Rectal smooth muscle tissue (tissue), 1 donor: ENCODE measurements at regions not wholly inside any gene's neighbourhood (a gene's known extent, or its start where the extent isn't known, plus 50 kb on each side); places are given as distances from the start of the nearest gene placed in this dataset.

Experiments used
- H3K27ac ChIP-seq: one replicate; pipeline ENCODE4 v1.7.0; 2013; ENCODE audit warnings: low read depth, low read length, inconsistent platforms
- H3K27me3 ChIP-seq: one replicate; pipeline ENCODE4 v1.7.0; 2013; ENCODE audit warnings: low read length; ENCODE audit not compliant: control insufficient read depth, insufficient read depth
- H3K36me3 ChIP-seq: one replicate; pipeline ENCODE4 v1.7.0; 2013; ENCODE audit warnings: low read length; ENCODE audit not compliant: control insufficient read depth, insufficient read depth
- H3K4me1 ChIP-seq: one replicate; pipeline ENCODE4 v1.7.0; 2013; ENCODE audit warnings: low read length; ENCODE audit not compliant: control insufficient read depth, insufficient read depth
- H3K4me3 ChIP-seq: one replicate; pipeline ENCODE4 v1.7.0; 2013; ENCODE audit warnings: low read length
- H3K9ac ChIP-seq: one replicate; pipeline ENCODE4 v1.7.0; 2013; ENCODE audit warnings: low read length

- Histone ChIP-seq H3K9ac (no peak overlapping the region), H3K36me3 (no peaks in the 10 kb centered on the region), H3K4me1 (no peaks in the 10 kb centered on the region), H3K4me3 (no peak overlapping the region), H3K27ac (no peak overlapping the region), H3K27me3 (no peaks in the 10 kb centered on the region)
Observed at GRCh38 chr10:125216861-125217260, 56.5 kb upstream of the CTBP2 start.

- Histone ChIP-seq H3K27ac (no peak overlapping the region), H3K4me1 (no peaks in the 10 kb centered on the region), H3K9ac (no peak overlapping the region), H3K36me3 (no peaks in the 10 kb centered on the region), H3K27me3 (no peaks in the 10 kb centered on the region), H3K4me3 (no peak overlapping the region)
Observed at GRCh38 chr10:125216309-125216708, 55.9 kb upstream of the CTBP2 start.

DNA sequence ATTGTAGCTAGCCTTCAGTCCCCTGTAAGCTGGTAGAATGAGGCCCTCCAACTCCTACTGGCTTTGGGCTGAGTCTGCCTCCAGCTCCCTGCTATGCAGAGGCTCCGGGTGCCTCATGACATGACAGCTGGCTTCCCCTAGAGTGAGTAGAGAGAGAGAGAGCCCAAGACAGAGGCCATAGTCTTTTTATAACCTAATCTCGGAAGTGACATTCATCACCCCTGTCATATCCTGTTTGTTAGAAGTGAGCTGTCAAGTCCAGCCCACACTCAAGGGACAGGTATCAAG is 53.9 kb upstream of the CTBP2 start:
- no peaks in the 10 kb centered on the region for H3K27me3 ChIP-seq
- H3K4me3 ChIP-seq: no peak overlapping the region
- no peak overlapping the region for H3K27ac ChIP-seq

DNA sequence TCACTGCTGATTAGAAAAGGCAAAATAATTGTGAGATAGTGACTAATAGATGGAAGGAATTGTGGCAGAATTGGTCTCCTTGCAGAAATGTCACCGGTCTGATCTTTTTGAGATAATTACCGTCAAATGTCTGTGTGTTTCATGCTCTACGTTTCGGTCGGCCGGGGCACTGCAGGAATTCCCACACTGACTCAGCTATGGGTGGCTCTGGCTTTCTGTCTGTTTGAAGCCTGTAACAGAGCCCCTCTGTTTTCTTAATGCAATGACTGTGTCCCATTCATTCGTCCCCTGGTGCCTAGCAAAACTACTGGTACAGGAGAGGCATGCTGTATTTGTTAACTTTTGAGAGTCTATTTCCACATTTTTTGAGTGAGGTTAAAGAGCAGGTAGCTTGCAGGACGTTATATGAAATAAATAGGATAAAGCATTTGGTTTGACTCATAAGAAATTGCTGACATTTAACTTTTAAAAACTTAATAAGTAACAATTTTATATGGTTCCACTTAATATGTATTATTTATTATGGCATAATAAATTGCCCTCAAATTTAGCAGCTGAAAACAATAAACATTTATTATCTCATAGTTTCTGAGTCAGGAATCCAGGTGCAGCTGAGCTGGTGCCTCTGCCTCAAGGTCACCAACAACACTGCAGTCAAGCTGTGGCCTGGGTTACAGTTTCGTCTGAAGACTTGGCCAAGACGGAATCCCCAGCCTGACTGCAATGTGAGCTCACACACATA is 53.3 kb upstream of the CTBP2 start:
- Histone ChIP-seq H3K9ac (no peak overlapping the region), H3K27me3 (no peaks in the 10 kb centered on the region), H3K4me1 (no peaks in the 10 kb centered on the region), H3K36me3 (no peaks in the 10 kb centered on the region), H3K4me3 (no peak overlapping the region), H3K27ac (no peak overlapping the region)

More for the DNA sequence above, 53.9 kb upstream of the CTBP2 start:
- no peak overlapping the region for H3K9ac ChIP-seq
- no peaks in the 10 kb centered on the region for H3K36me3 ChIP-seq
- no peaks in the 10 kb centered on the region for H3K4me1 ChIP-seq

DNA sequence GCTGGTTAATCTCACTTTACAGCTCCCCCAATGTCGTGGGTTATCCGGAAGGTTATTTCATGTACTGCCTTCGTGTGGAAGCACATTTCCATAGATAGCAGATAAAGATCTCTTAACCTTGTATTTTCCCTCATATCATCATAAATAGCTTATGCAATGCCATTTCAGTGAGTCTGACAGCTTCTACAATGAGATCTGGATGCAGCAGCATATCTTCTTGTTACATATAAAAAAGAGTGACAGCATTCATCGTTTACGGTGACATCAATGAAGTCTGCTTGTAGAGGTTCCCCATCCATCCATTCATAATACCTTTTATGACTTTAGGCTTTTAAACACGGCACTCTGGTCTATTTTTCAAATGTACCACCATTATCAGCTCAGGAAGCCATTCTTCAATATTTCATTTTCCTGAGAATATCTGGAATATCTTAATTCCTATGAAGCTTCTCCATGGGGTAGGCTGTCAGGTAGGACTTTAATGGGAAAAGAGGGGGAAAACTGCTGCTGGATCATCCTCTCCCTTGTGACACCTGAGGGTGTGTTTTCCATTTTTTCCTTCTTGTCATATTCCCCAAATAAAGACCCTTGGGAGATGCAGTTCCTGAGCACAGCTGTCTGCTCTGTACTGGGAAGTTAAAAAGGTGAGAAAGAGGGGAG is 51.9 kb upstream of the CTBP2 start:
- no peaks in the 10 kb centered on the region for H3K36me3 ChIP-seq
- H3K27me3 ChIP-seq: no peaks in the 10 kb centered on the region
- no peaks in the 10 kb centered on the region for H3K4me1 ChIP-seq
- H3K9ac ChIP-seq: no peak overlapping the region
- H3K27ac ChIP-seq: no peak overlapping the region
- no peak overlapping the region for H3K4me3 ChIP-seq
